A673 (cell line): ENCODE measurements at regions not wholly inside any gene's neighbourhood (a gene's known extent, or its start where the extent isn't known, plus 50 kb on each side); places are given as distances from the start of the nearest gene placed in this dataset.

Source experiments
- BruUV-seq: library from RNA; stranded (reverse); fragments of 400-500 nt; replicated peaks from 2 replicates; lab custom pipeline; 2021; lab: Mats Ljungman, UMichigan
- CTCF ChIA-PET: fragments of 300-600 bp; sonication (Branson Sonifier 250); formaldehyde crosslinking; loops from one replicate; lab custom pipeline; 2022; ENCODE audit warnings: antibody characterized with exemption; lab: Charles Lee
- POLR2A ChIA-PET: fragments of 300-600 bp; sonication (Branson Sonifier 250); formaldehyde crosslinking; loops from one replicate; lab custom pipeline; 2022; ENCODE audit warnings: antibody characterized with exemption; ENCODE audit not compliant: low non-redundant PET; lab: Charles Lee
- DNase-seq: peaks from one replicate; pipeline ENCODE4 v3.0.0-alpha.2; 2015; ENCODE audit warnings: low spot score
- H3K27ac ChIP-seq: fragments of 200-600 bp; sonication (generic); 2 replicates; pipeline ENCODE4 v1.5.1; 2016; ENCODE audit warnings: mixed run types, low read depth, mild to moderate bottlenecking, mixed read lengths, antibody characterized with exemption, low read length; ENCODE audit not compliant: poor library complexity, severe bottlenecking
- H3K27me3 ChIP-seq: fragments of 200-600 bp; sonication (generic); replicated peaks from 2 replicates; pipeline ENCODE4 v1.6.1; 2017; ENCODE audit warnings: mixed run types, low read depth, mild to moderate bottlenecking, mixed read lengths, antibody characterized with exemption, low read length; ENCODE audit not compliant: insufficient read depth, poor library complexity
- H3K36me3 ChIP-seq: fragments of 200-600 bp; sonication (generic); 2 replicates; pipeline ENCODE4 v1.6.1; 2016; ENCODE audit warnings: mixed run types, mild to moderate bottlenecking, mixed read lengths, antibody characterized with exemption, low read length; ENCODE audit not compliant: insufficient read depth, poor library complexity, severe bottlenecking
- H3K4me1 ChIP-seq: fragments of 200-600 bp; sonication (generic); 2 replicates; pipeline ENCODE4 v1.6.1; 2017; ENCODE audit warnings: mixed run types, mild to moderate bottlenecking, mixed read lengths, antibody characterized with exemption, low read length; ENCODE audit not compliant: insufficient read depth, poor library complexity, severe bottlenecking
- H3K4me3 ChIP-seq: fragments of 200-600 bp; sonication (generic); 2 replicates; pipeline ENCODE4 v1.5.1; 2016; ENCODE audit warnings: low read depth, mixed run types, mild to moderate bottlenecking, mixed read lengths, low read length; ENCODE audit not compliant: poor library complexity, severe bottlenecking
- H3K9me3 ChIP-seq: fragments of 200-600 bp; sonication (generic); 2 replicates; pipeline ENCODE4 v1.6.1; 2016; ENCODE audit warnings: mixed run types, low read depth, mild to moderate bottlenecking, mixed read lengths, antibody characterized with exemption, low read length; ENCODE audit not compliant: poor library complexity, severe bottlenecking
- CTCF ChIP-seq: fragments of 300-800, 200-600 bp; sonication (generic); conservative IDR thresholded peaks from 2 replicates; pipeline ENCODE4 v1.5.1; 2017; ENCODE audit warnings: low read depth, mild to moderate bottlenecking, antibody characterized with exemption, low read length, moderate library complexity, mixed read lengths
- EZH2 ChIP-seq: fragments of 200-600 bp; sonication (generic); IDR thresholded peaks from 2 replicates; pipeline ENCODE4 v1.6.1; 2017; ENCODE audit warnings: borderline replicate concordance, low read depth, mild to moderate bottlenecking, mixed read lengths, antibody characterized with exemption, low read length; ENCODE audit not compliant: poor library complexity, severe bottlenecking
- intact Hi-C: fragments of 100-400 bp; cut with micrococcal nuclease; formaldehyde crosslinking; loops from one replicate; pipeline ENCODE4 v1.10.0; 2022; ENCODE audit not compliant: unreplicated experiment

GRCh38 chr2:104452558-104452957 is 401.4 kb upstream of the POU3F3 start:
- TF ChIP-seq EZH2 (no peak), CTCF (no peak)
- ChIA-PET CTCF (no interaction called here), POLR2A (no interaction called here)
- no peaks in the 10 kb centered on the region for H3K4me1 ChIP-seq
- H3K9me3 ChIP-seq, result no peaks in the 10 kb centered on the region
- intact Hi-C loops, result no loop called here
- no peak overlapping the region for H3K27ac ChIP-seq
- no peaks in the 10 kb centered on the region for H3K36me3 ChIP-seq
- no TSS peak for BruUV-seq
- no peak for DNase-seq
- H3K27me3 ChIP-seq, result no peaks in the 10 kb centered on the region
- no peak overlapping the region for H3K4me3 ChIP-seq

GRCh38 chr2:104462731-104463130 is 391.2 kb upstream of the POU3F3 start:
- Histone ChIP-seq H3K27ac (no peak overlapping the region), H3K27me3 (no peaks in the 10 kb centered on the region), H3K9me3 (no peaks in the 10 kb centered on the region), H3K4me3 (no peak overlapping the region), H3K36me3 (no peaks in the 10 kb centered on the region), H3K4me1 (no peaks in the 10 kb centered on the region)
- no peak for DNase-seq
- no TSS peak for BruUV-seq
- no peak for TF ChIP-seq EZH2
- TF ChIP-seq CTCF, result no peak
- POLR2A ChIA-PET, result no interaction called here
- intact Hi-C loops, result no loop called here
- CTCF ChIA-PET, result no interaction called here

GRCh38 chr2:104465981-104466380 is 387.9 kb upstream of the POU3F3 start:
- no peaks in the 10 kb centered on the region for H3K9me3 ChIP-seq
- no peak overlapping the region for H3K27ac ChIP-seq
- no peak for TF ChIP-seq EZH2
- TF ChIP-seq CTCF, result no peak
- CTCF ChIA-PET, result no interaction called here
- no peaks in the 10 kb centered on the region for H3K36me3 ChIP-seq
- no peak for DNase-seq
- H3K27me3 ChIP-seq, result no peaks in the 10 kb centered on the region
- intact Hi-C loops, result no loop called here
- H3K4me1 ChIP-seq, result no peaks in the 10 kb centered on the region
- H3K4me3 ChIP-seq, result no peak overlapping the region
- POLR2A ChIA-PET, result no interaction called here
- no TSS peak for BruUV-seq

- ChIA-PET CTCF (no interaction called here), POLR2A (no interaction called here)
- H3K4me3 ChIP-seq, result no peak overlapping the region
- no peaks in the 10 kb centered on the region for H3K27me3 ChIP-seq
- intact Hi-C loops, result no loop called here
- H3K4me1 ChIP-seq, result no peaks in the 10 kb centered on the region
- no peaks in the 10 kb centered on the region for H3K9me3 ChIP-seq
- no peaks in the 10 kb centered on the region for H3K36me3 ChIP-seq
- TF ChIP-seq EZH2 (no peak), CTCF (no peak)
- no peak overlapping the region for H3K27ac ChIP-seq
- BruUV-seq, result no TSS peak
- DNase-seq, result no peak
Measured at GRCh38 chr2:104468846-104469245, 385.1 kb upstream of the POU3F3 start.
